ENCODE measurements at regions not wholly inside any gene's neighbourhood (a gene's known extent, or its start where the extent isn't known, plus 50 kb on each side); places are given as distances from the start of the nearest gene placed in this dataset.
A peak's percentile ranks its signal among the peaks of the same experiment; 100 is the strongest.

DNA sequence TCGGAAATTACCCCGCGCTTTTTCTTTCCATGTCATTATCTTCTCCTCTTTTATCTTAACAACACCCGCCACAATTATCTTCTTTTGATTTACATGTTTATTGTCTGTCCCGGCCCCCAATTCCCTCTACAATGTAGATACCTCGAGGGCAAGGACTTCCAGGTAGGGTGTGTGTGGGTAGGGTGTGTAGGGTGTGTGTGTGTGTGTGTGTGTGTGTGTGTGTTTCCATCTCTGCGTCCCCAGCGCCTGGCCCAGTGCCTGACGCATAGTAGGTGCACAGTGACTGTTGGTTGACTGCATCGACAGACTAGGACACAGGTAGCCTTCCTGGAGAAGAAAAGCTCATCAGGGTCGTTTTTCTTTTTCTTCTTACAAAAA is 103.1 kb downstream of the UCHL1 start:
- no peak for DNase-seq (ENCODE audit: low spot score)

DNA sequence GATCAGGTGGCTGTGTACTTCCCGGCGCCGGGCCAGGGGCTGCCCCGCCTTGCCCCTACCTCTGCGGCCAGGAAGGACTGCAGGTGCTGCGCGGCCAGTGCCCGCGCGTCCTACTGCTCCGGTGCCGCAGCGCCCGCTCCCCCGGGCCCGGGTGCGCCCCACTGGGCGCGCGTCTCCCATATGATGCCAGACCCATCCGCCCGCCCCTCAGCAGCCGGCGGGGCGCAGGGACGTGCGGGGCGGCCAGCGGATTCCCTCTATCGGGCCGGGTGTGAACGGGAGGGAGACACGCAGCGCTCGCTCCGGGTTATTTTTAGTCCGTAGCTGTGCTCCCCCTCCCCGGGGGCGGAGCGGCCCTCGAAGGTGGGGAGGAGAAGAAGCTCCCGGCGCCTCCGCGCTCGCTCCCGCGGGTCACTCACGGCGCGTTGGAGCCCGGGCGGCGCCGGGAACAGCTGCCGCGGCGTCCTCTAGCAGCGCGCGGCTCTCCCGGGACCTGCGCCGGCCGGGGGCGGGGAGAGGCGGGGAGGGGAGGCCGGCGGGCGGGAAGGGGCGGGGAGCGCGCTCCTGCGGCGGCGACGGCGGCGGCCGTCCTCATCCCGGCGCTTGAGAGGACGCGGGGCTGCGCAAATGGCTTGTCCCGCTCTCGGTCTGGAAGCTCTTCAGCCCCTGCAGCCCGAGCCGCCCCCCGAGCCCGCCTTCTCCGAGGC is 103.6 kb downstream of the UCHL1 start:
- DNase-seq (ENCODE audit: low spot score): peak; percentile 96

DNA sequence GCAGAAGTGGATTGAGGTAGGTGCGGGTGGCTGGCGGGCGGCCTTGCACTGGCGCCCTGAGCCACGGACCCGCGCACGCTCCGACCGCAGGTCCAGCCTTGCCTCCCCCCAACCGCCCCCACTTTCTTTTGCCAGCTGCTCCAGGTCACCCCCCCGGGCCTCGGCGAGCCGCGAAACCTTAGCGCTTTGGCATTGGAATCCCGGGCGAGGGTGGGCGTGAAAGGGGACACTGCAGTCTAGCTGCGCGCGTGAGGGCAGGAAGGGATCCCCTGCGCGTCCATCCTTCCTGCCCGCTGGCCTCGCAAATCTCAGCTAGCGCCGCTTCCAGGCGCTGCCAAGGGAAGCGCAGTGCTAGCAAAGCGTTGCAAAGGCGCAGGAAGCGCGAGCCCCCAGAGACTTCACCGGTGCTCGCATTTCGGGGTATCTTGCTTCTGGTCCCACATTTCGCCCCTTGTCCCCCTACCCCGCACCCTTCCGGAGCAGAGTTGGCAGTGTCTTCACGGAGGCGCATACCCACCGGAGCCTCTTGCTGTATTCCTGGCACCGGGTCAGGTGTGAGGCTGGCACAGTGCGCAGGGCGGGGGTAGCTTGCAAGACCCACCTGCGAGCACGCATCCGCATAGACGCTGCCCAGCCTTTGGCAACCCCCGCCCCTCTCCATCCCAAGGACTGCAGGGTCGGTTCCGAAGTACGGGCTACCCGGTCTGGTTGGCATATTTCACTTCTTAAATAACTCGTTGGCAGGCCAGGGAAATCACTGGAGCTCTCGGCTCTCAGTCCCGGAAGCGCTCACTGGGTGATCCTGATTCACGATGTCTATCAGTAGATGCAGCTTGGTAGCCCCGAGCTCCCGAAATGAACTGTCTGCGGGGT is 104.4 kb downstream of the UCHL1 start:
- DNase-seq (ENCODE audit: low spot score): peak; percentile 70

DNA sequence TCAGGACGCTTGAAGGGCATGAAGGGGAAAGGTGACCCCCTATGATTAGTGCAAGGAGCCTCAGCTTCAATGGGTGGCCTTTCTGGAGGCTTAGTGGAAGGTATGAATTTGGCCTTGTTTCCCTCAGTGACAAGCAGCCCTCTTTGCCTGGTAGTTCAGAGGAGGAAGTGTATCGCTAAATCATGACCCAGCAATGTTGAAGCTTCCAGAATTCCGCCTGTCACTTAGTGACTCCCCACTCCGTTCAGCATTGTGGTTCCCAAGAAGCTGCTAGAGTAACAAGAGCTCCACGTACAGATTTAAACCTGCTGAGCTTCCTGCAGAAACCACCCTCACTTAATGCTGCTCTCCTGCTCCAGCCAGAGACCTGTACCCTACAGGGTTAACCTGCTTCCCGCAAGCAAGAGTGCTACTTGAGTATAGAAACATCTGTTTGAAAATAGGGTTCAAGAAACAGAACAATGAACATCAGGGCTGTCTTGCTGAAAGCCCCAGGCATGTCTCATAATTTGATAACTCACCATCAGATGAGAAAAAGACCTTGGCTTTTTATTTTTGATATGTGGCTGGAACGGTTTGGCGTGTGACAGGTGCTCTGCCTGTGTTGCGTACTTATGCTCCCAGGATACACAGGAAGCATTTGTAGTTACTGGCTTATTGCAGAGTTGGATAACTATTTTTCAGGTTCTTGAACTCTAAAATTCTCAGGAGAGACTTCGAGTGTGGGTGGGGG is 105.2 kb downstream of the UCHL1 start:
- DNase-seq (ENCODE audit: low spot score): no peak

DNA sequence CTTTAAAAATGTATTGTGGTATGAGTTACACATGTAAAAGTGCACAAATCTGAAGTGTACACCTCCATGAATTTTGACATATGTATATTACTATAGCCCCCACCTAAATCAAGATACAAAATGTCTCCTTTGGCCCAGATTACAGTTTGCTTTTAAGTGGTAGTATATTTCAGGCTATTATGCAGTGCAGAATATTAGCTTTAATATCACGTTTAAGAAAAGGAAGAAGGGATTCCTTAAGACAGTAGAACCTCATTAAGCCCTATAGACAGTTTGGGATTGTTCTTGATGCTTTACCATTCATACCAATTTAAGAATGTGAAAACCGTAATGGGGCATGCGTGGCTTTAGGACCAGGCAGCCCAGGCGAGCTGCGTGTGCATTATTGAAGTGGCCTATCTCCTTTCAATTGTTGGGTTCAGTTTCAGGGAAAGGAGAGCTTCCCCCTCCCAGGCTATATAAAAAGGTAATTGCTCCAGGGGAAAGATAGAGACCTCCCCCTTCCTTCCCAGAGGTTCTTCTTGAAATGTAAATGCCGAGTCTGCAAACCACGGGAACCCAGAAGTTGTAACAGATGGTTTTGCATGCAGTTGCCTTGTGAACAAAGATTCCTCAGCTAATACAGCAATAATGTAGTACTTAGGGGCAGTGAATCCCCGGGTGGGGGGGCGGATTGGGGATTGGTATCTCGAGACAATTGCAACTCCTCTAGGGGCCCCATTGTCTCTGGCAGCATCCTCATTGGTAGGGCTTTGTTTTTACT is 106.1 kb downstream of the UCHL1 start:
- DNase-seq (ENCODE audit: low spot score): peak; percentile 44

DNA sequence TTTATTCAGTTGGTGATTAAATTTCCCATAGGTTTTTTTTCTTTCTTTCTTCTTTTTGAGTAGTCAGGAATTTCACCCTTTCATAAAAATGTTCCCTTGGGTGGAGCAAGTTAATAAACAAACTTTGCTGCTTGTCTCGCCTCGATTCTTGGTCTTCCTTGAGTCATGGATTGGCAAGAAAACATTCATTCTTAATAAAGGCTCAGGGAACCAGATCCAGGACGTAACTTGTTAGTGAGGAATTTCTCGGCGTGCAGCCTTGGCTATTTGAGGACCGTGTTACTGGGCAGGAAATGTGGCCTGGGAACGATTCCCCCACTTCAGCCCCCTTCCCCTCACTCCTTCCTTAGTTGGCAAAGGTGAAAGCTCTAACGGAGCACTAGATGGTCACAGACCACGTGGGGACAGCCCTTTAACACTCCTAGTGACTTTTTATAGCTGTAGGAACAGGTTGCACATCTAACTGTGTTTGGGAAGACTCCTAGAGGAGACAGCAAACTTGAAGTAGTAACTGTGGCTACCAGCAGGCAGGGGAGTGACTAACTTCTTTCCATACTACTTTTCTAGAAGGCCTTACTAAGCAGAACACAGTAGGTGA is 106.8 kb downstream of the UCHL1 start:
- DNase-seq (ENCODE audit: low spot score): no peak

DNA sequence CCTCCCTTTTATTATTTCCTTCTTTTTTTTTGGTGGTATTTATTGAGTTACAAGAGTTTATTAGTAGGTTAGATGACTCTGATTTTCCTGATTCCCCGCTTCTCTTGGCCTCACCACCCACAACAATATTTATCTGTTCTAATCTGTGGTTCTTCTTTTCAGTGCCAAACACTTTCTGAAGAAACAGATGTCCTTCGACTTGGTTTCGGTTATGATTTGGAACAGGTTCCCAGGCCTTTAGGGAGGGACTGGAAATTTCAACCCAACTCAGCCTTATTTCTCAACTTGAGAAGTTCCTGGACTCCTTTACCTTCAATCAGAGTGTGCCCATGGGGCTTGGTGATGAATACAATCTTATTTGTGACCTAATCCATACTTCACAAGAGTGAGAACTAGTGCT is 108.1 kb downstream of the UCHL1 start:
- DNase-seq (ENCODE audit: low spot score): no peak

DNA sequence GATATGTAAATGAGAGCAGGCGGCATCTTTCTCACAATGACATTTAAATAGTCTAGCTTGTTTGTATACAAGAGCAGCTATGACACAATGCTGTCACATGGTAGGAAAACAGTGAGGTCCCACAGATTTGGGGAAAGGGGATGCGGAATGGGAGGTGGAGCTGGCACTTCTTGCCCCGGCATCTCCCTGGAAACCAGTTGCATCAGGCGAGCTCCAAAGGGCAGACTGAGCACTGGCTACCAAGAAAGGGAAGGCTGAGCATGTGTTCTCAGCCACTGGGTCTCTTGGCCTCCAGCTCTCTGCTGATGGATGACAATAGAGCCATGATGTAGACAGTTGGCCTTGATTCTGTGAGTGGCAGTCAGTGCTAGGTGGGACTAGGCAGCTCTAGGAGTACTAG is 109.0 kb downstream of the UCHL1 start:
- no peak for DNase-seq (ENCODE audit: low spot score)

DNA sequence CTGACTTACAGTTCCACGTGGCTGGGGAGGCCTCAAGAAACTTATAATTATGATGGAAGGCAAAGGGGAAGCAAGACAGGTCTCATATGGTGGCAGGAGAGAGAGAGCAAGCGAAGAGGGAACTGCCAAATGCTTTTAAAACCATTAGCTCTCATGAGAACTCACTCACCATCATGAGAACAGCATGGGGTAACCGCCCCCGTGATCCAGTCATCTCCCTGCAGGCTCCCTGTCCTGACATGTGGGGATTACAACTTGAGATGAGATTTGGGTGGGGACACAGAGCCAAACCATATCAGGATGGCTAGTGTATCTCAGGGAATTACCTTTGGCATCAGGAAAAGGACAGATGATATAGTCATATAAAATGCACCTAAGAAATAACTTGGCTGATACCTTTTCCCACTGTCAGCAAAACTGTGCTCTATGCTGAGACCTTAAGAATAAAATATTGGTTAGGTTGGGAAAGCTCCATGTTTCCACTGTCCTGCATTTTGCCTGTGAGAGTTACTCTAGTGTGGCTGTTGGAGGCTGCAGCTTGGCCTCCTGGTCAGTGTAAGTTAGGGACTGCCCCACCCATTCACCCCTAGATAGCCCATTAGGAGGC is 110.3 kb downstream of the UCHL1 start:
- no peak for DNase-seq (ENCODE audit: low spot score)

DNA sequence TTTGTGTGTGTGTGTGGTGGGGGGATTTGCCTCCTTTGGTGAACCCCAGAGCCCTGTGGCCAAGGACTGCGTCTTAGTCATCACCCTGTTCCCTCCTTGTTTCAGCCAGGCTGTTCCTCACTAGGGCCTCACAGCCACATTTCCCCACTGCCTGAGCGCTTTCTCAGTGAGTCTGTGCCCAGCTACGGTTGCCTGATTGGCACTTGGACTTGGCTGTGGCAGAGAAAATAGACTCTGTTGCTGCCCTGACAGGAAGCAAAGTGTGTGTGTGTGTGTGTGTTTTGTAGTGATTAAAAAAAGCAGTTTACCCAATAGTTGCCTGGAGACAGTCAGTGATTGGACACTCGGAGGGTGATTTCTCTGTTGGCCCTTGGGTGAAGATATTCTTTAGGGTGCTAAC is 113.0 kb downstream of the UCHL1 start:
- no peak for DNase-seq (ENCODE audit: low spot score)

DNA sequence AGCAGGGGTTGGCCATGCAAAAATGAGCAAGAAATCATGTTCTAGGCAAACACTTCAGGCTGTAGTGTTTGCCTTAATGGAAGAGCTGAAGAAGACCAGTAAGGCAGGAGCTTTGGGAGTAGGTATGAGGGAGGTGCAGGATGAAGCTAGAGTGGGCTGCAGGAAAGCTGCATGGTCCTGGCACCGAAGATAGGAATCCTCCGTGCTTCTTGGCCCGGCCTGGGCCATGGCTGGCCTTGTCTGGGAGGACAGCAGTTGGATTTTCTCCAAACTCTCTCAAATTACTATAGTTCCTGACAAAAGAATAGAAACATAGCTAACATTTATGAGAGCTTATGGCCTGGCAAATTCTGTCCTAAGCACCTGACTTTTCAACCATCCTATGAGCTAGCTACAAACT is 116.5 kb downstream of the UCHL1 start:
- DNase-seq (ENCODE audit: low spot score): no peak

DNA sequence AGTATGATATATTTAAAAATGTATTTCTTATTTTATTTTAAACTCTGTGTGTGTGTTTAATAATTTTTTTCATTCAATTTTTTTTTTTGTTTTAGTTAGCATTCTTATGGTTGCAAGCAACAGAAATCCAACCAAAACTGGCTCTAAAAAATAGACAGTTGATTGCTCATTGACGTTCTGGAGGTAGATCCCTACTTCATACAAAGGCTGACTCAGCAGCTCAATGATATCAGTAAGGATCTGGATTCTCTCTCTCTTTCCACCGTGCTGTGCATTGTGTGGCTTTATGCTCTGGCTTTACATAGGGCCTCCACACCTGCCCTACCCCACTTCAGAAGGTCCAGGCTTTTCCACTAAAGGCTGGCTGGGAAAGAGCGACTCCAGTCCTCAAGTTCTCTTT is 117.8 kb downstream of the UCHL1 start:
- DNase-seq (ENCODE audit: low spot score): no peak

DNA sequence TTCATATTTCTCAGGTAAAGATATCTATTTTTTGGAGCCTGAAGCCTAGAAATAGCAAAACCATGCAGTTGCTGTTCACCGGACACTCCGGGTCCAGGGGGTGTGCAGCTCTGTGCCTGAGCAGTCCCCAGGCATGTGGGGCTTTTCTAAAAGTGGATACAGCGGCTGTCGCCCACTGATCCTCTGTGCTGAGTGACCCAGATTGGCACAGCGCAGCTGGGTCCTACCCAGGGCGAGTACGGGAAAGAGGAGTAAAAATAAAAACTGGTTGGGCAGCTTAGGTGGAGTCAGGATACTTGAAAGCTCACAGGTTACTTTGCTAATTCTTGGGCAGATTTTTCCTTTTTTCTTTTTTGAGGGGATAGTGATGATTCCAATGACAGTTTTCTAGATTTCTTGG is 118.8 kb downstream of the UCHL1 start:
- no peak for DNase-seq (ENCODE audit: low spot score)

DNA sequence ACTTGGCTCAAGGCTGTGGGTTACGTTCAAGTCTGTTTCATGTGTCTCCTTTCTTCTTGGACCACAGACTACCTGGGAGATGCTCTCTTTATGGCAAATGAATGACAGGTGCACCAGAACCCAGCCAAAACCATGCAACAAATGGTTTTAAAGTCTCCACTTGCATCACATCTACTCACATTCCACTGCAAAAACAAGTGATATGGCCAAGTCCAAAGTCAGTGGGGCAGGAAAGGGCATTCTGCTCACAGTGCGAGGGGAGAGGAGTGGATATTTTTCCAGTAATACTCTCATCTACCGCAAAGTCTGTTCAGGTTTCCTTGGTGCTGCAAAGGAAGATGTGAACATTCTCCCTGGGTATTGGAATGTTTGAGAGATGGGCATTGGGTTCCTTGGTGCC is 120.5 kb downstream of the UCHL1 start:
- DNase-seq (ENCODE audit: low spot score): no peak

DNA sequence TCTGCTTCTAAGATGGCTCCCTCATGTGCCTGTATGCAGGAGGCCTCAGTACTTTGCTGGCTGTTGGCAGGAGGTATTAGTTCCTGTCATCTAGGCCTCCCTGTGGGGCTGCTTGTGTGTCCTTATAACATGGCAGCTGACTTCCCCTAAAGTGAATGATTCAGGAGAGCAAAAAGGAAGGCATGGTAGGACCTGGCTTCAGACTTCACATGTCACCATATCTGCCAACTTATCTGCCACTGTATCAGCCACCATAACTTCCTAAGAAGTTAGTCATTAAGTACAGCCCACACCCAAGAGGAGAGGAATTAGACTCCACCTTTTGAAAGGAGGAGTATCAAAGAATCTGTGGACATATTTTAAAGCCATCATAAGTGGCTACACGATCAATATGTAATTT is 122.5 kb downstream of the UCHL1 start:
- DNase-seq (ENCODE audit: low spot score): no peak

DNA sequence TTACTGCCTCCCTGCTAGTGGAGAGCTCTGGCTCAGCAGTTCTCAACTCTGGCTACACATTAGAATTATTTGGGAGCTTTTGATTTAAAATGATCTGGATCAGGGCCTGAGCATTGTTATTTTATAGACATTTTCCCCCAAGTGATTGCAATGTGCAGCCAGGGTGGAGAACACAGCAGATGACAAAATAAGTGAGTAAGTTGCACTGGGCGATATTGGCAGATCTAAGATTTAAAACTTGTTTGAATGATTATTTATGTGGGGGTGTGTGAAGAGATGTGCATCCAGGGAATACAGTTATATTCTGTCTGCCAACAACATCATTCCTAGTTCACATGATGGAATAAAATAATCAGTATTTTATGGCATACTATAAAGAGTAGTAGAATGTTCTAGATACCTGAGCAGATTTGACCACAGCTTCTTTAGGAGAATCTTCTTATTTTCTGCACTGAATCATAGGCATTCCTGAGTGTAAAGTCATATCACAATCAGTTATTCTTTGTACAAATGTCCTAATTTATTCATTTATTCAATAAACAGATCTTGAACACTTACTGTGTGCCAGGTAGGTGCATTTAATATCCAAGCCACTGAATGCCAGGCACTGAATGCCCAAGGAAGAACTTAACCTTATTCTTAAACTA is 123.9 kb downstream of the UCHL1 start:
- no peak for DNase-seq (ENCODE audit: low spot score)

DNA sequence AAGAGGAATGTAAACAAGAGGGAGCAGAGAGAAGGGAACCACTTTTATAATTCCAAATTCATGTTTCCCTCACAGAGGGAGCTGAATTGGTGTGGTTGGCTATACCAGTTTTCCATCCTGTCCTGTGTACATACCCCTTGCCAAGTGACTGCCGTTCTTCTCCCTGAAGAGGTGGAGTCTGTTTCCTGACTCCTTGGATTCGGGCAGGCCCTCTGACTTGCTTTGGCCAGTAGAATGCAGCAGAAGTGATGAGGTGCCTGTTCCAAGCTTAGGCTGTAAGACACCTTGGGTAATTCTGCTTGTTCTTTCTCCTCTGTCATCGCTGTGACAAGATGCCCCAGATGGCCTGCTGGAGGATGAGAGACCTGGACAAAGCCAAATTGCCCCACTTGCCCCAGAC is 124.7 kb downstream of the UCHL1 start:
- no peak for DNase-seq (ENCODE audit: low spot score)

DNA sequence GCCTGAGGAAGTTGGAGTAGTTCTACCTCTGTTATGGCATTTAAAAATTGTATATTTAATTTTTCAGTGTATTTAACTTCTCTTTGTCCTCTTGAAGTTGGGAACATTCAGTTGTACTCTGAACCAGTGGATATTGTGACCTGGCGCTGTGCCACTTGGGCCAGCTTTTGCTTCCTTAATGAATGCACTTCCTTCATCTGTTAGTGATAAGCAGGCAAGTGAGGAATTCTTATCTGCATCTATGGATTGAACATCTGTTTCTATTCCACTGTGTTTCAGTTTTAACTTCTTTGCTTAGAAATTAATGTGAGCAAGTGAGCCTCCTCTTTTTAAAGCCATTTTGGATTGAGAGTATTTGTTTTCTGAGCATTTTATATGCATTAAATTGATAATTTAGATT is 128.3 kb downstream of the UCHL1 start:
- DNase-seq (ENCODE audit: low spot score): no peak

DNA sequence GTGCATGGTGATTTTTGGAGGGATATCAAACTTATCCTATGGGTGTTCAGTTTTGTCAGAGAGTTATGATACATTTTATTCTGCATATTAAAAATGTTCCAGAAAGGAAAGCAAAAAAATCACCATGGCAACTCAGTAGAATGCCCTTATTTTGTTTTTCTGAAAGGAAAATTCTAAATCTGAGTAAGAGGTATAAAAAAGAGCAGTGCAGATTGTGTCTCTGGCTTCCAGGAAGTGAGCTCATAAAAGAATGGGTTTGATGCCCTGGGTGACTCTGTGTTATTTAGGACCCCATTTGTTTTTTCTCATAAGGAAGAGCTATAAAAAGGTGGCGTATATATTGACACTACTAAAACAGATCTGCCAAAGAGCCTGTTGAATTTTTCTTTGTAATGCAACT is 128.8 kb downstream of the UCHL1 start:
- no peak for DNase-seq (ENCODE audit: low spot score)

DNA sequence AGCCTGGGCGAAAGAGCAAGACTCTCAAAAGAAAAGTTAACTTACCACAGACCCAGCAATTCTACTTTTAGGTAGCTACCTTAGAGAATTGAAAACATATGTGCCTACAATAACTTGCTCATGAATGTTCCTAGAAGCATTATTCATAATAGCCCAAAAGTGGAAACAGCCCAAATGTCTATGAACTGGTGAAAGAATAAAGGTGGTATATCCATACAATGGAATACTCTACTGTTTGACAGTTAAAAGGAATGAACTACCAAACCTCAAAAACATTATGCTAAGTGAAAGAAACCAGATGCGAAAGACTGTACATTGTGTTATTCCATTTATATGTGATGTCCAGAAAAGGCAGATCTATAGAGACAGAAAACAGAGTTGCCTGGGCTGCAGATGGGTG is 131.4 kb downstream of the UCHL1 start:
- no peak for DNase-seq (ENCODE audit: low spot score)

DNA sequence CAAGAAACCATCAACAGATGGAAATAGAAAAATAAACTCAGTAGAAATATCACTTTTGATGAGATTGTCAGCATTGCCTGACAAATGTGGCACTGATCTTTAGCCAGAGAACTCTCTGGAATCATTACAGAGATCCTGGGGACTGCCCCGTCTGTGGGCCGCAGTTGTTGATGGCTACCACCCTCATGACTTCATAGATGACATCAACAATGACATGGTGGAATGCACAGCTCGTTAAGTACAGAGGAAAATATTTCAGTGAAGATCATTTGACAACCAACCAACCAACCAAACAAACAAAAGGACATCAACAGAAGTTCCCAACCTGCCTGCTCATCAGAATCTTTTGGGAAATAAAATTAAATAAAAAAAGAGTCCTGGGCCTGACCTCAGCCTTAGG is 132.6 kb downstream of the UCHL1 start:
- DNase-seq (ENCODE audit: low spot score): no peak

Data from D341Med (cell line).